SK-N-SH treated with all-trans-retinoic acid at 6 μM for 48 hours (cell line): ENCODE measurements at regions not wholly inside any gene's neighbourhood (a gene's known extent, or its start where the extent isn't known, plus 50 kb on each side); places are given as distances from the start of the nearest gene placed in this dataset.

Source experiments
- ATAC-seq: fragments of 200-7000 bp; cut with Tn5 transposase; 3 replicates; pipeline ENCODE4 v1.9.1; 2020; ENCODE audit warnings: mild to moderate bottlenecking, moderate library complexity
- BACH2 ChIP-seq: fragments of 250-450 bp; sonication (Bioruptor Pico); IDR thresholded peaks from 2 replicates; pipeline ENCODE4 v1.9.0; 2021; ENCODE audit warnings: mild to moderate bottlenecking, borderline replicate concordance
- CREB5 ChIP-seq: fragments of 250-450 bp; sonication (Bioruptor Pico); IDR thresholded peaks from 2 replicates; pipeline ENCODE4 v1.5.1; 2020; ENCODE audit warnings: low read depth, mild to moderate bottlenecking, moderate library complexity
- CSDC2 ChIP-seq: fragments of 250-450 bp; sonication (Bioruptor Pico); IDR thresholded peaks from 2 replicates; pipeline ENCODE4 v1.5.0; 2020; ENCODE audit warnings: mild to moderate bottlenecking, moderate library complexity
- ISL1 ChIP-seq: fragments of 250-450 bp; sonication (Bioruptor Pico); IDR thresholded peaks from 2 replicates; pipeline ENCODE4 v2.1.2; 2022; ENCODE audit warnings: mild to moderate bottlenecking, moderate library complexity
- OSR1 ChIP-seq: fragments of 250-450 bp; sonication (Bioruptor Pico); IDR thresholded peaks from 2 replicates; pipeline ENCODE4 v1.8.0; 2022; ENCODE audit warnings: moderate library complexity, mild to moderate bottlenecking, inconsistent platforms
- PATZ1 ChIP-seq: fragments of 250-450 bp; sonication (Bioruptor Pico); IDR thresholded peaks from 2 replicates; pipeline ENCODE4 v1.8.0; 2020; ENCODE audit warnings: mild to moderate bottlenecking, moderate library complexity, borderline replicate concordance
- PPARA ChIP-seq: fragments of 250-450 bp; sonication (Bioruptor Pico); IDR thresholded peaks from 2 replicates; pipeline ENCODE4 v1.5.0; 2020; ENCODE audit warnings: mild to moderate bottlenecking, borderline replicate concordance
- RARB ChIP-seq: fragments of 250-450 bp; sonication (Bioruptor Pico); IDR thresholded peaks from 2 replicates; pipeline ENCODE4 v1.8.0; 2021; ENCODE audit warnings: mild to moderate bottlenecking, moderate library complexity
- SNAI2 ChIP-seq: fragments of 250-450 bp; sonication (Bioruptor Pico); IDR thresholded peaks from 2 replicates; pipeline ENCODE4 v1.5.0; 2020; ENCODE audit warnings: mild to moderate bottlenecking, moderate library complexity
- TCF4 ChIP-seq: fragments of 250-450 bp; sonication (Bioruptor Pico); IDR thresholded peaks from 2 replicates; pipeline ENCODE4 v1.8.0; 2021; ENCODE audit warnings: mild to moderate bottlenecking, moderate library complexity, borderline replicate concordance
- TOX ChIP-seq: fragments of 250-450 bp; sonication (Bioruptor Pico); IDR thresholded peaks from 2 replicates; pipeline ENCODE4 v1.8.0; 2021; ENCODE audit warnings: mild to moderate bottlenecking, moderate library complexity, borderline replicate concordance
- ZC3H10 ChIP-seq: fragments of 250-450 bp; sonication (Bioruptor Pico); IDR thresholded peaks from 2 replicates; pipeline ENCODE4 v1.5.1; 2021; ENCODE audit warnings: mild to moderate bottlenecking, moderate library complexity
- ZFP3 ChIP-seq: fragments of 250-450 bp; sonication (Bioruptor Pico); IDR thresholded peaks from 2 replicates; pipeline ENCODE4 v1.5.0; 2020; ENCODE audit warnings: mild to moderate bottlenecking, moderate library complexity
- ZFP30 ChIP-seq: fragments of 450-650 bp; formaldehyde crosslinking; IDR thresholded peaks from 2 replicates; pipeline ENCODE4 v1.5.0; 2022; ENCODE audit warnings: mild to moderate bottlenecking, moderate library complexity
- ZNF565 ChIP-seq: fragments of 450-650 bp; formaldehyde crosslinking; conservative IDR thresholded peaks from 2 replicates; pipeline ENCODE4 v1.5.0; 2020; ENCODE audit warnings: low read depth, mild to moderate bottlenecking, moderate library complexity
- ZNF70 ChIP-seq: fragments of 450-650 bp; formaldehyde crosslinking; IDR thresholded peaks from 2 replicates; pipeline ENCODE4 v1.5.0; 2020; ENCODE audit warnings: mild to moderate bottlenecking, moderate library complexity
- ZNF8 ChIP-seq: fragments of 450-650 bp; formaldehyde crosslinking; IDR thresholded peaks from 2 replicates; pipeline ENCODE4 v1.5.0; 2020; ENCODE audit warnings: mild to moderate bottlenecking, moderate library complexity
- TF ChIP-seq, protein P1 (sequence below): fragments of 250-450 bp; sonication (Bioruptor Pico); IDR thresholded peaks from 2 replicates; pipeline ENCODE4 v1.5.0; 2020; ENCODE audit warnings: mild to moderate bottlenecking, moderate library complexity
- TF ChIP-seq, protein P2 (sequence below): fragments of 250-450 bp; sonication (Bioruptor Pico); IDR thresholded peaks from 2 replicates; pipeline ENCODE4 v1.5.1; 2021; ENCODE audit warnings: mild to moderate bottlenecking, moderate library complexity
- TF ChIP-seq, protein P3 (sequence below): fragments of 250-450 bp; sonication (Bioruptor Pico); IDR thresholded peaks from 2 replicates; pipeline ENCODE4 v1.8.0; 2021; ENCODE audit warnings: low read depth, mild to moderate bottlenecking, moderate library complexity, borderline replicate concordance

GRCh38 chr17:71917715-71918114 is 203.1 kb upstream of the SOX9 start (continued):
- TF ChIP-seq, protein P1, sequence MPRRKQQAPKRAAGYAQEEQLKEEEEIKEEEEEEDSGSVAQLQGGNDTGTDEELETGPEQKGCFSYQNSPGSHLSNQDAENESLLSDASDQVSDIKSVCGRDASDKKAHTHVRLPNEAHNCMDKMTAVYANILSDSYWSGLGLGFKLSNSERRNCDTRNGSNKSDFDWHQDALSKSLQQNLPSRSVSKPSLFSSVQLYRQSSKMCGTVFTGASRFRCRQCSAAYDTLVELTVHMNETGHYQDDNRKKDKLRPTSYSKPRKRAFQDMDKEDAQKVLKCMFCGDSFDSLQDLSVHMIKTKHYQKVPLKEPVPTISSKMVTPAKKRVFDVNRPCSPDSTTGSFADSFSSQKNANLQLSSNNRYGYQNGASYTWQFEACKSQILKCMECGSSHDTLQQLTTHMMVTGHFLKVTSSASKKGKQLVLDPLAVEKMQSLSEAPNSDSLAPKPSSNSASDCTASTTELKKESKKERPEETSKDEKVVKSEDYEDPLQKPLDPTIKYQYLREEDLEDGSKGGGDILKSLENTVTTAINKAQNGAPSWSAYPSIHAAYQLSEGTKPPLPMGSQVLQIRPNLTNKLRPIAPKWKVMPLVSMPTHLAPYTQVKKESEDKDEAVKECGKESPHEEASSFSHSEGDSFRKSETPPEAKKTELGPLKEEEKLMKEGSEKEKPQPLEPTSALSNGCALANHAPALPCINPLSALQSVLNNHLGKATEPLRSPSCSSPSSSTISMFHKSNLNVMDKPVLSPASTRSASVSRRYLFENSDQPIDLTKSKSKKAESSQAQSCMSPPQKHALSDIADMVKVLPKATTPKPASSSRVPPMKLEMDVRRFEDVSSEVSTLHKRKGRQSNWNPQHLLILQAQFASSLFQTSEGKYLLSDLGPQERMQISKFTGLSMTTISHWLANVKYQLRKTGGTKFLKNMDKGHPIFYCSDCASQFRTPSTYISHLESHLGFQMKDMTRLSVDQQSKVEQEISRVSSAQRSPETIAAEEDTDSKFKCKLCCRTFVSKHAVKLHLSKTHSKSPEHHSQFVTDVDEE: no peak
- TF ChIP-seq RARB (CRISPR knock-in tag) (no peak), PPARA (CRISPR knock-in tag) (no peak), CSDC2 (CRISPR knock-in tag) (no peak), TCF4 (CRISPR knock-in tag) (no peak)

DNA sequence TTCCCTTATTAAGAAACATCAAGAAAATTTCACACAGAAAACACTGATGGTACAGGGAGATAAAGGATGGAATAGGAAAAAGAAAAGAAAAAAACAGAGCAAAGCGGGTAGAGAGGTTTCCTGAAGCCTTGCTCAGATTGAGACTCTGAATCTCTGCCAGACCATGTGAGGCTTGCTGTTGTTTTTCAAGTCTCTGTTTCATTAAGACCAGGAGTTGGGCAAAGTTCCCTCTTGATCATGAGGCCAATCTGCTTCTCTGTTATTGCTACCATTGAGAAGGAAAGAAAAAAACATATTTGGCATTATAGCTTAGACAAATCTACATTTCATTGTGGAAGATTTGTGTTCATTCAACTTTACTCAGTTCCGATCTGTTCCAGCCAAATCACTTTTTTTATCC is 201.6 kb upstream of the SOX9 start:
- ATAC-seq: no peak
- TF ChIP-seq, protein P2, sequence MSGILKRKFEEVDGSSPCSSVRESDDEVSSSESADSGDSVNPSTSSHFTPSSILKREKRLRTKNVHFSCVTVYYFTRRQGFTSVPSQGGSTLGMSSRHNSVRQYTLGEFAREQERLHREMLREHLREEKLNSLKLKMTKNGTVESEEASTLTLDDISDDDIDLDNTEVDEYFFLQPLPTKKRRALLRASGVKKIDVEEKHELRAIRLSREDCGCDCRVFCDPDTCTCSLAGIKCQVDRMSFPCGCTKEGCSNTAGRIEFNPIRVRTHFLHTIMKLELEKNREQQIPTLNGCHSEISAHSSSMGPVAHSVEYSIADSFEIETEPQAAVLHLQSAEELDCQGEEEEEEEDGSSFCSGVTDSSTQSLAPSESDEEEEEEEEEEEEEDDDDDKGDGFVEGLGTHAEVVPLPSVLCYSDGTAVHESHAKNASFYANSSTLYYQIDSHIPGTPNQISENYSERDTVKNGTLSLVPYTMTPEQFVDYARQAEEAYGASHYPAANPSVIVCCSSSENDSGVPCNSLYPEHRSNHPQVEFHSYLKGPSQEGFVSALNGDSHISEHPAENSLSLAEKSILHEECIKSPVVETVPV (CRISPR knock-in tag): no peak
- TF ChIP-seq SNAI2 (CRISPR knock-in tag) (no peak), RARB (CRISPR knock-in tag) (no peak), ZC3H10 (CRISPR knock-in tag) (no peak), ISL1 (CRISPR knock-in tag) (no peak), CREB5 (no peak), ZNF70 (CRISPR knock-in tag) (no peak), ZFP30 (CRISPR knock-in tag) (no peak), OSR1 (CRISPR knock-in tag) (no peak), PATZ1 (CRISPR knock-in tag) (no peak), ZNF565 (CRISPR knock-in tag) (no peak), TCF4 (CRISPR knock-in tag) (no peak), BACH2 (CRISPR knock-in tag) (no peak), ZFP3 (CRISPR knock-in tag) (no peak)
- TF ChIP-seq, protein P3, sequence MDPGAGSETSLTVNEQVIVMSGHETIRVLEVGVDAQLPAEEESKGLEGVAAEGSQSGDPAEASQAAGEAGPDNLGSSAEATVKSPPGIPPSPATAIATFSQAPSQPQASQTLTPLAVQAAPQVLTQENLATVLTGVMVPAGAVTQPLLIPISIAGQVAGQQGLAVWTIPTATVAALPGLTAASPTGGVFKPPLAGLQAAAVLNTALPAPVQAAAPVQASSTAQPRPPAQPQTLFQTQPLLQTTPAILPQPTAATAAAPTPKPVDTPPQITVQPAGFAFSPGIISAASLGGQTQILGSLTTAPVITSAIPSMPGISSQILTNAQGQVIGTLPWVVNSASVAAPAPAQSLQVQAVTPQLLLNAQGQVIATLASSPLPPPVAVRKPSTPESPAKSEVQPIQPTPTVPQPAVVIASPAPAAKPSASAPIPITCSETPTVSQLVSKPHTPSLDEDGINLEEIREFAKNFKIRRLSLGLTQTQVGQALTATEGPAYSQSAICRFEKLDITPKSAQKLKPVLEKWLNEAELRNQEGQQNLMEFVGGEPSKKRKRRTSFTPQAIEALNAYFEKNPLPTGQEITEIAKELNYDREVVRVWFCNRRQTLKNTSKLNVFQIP: no peak
- TF ChIP-seq, protein P1: no peak

GRCh38 chr17:71919896-71920295 is 200.9 kb upstream of the SOX9 start:
- no peak for ATAC-seq
- no peak for TF ChIP-seq ZNF70 (CRISPR knock-in tag)
- no peak for TF ChIP-seq TOX (CRISPR knock-in tag)
- no peak for TF ChIP-seq ZNF565 (CRISPR knock-in tag)
- TF ChIP-seq PPARA (CRISPR knock-in tag): no peak
- no peak for TF ChIP-seq ISL1 (CRISPR knock-in tag)
- TF ChIP-seq ZFP30 (CRISPR knock-in tag): no peak
- no peak for TF ChIP-seq PATZ1 (CRISPR knock-in tag)
- TF ChIP-seq CREB5: no peak
- no peak for TF ChIP-seq CSDC2 (CRISPR knock-in tag)
- TF ChIP-seq RARB (CRISPR knock-in tag): no peak
- no peak for TF ChIP-seq ZNF8 (CRISPR knock-in tag)
